ENCODE measurements at regions not wholly inside any gene's neighbourhood (a gene's known extent, or its start where the extent isn't known, plus 50 kb on each side); places are given as distances from the start of the nearest gene placed in this dataset.

GRCh38 chr2:128500138-128500800 is 181.6 kb upstream of the HS6ST1 start:
- Histone ChIP-seq H3K36me3 (ENCODE audit: control insufficient read depth in 2 of 2, extremely low read depth in 1 of 2, insufficient read depth in 2 of 2, low read length in 2 of 2) (no peaks in the 10 kb centered on the region), H3K9ac (replicated peaks; ENCODE audit: extremely low read depth, insufficient read depth, low read length) (no peak overlapping the region), H3K27me3 (ENCODE audit: control insufficient read depth in 2 of 2, insufficient read depth in 2 of 2, low read length in 2 of 2) (no peaks in the 10 kb centered on the region), H3K9me1 (replicated peaks; ENCODE audit: control insufficient read depth, extremely low read depth, insufficient read depth, low read length) (no peaks in the 10 kb centered on the region), H3K4me3 (replicated peaks in 1 of 3; ENCODE audit: insufficient read depth in 1 of 3, low read depth in 1 of 3, low read length in 3 of 3) (no peak overlapping the region), H2AFZ (ENCODE audit: low read depth, low read length) (no peak overlapping the region), H3K4me1 (ENCODE audit: control insufficient read depth, extremely low read depth, insufficient read depth, low read length) (no peaks in the 10 kb centered on the region), H3K9me3 (replicated peaks; ENCODE audit: control insufficient read depth, insufficient read depth, low read length) (no peaks in the 10 kb centered on the region), H3K27ac (ENCODE audit: insufficient read depth, low read depth, low read length) (no peak overlapping the region), H3K4me2 (ENCODE audit: insufficient read depth, low read length) (no peak overlapping the region), H3K79me2 (ENCODE audit: control insufficient read depth, insufficient read depth, low read length) (no peaks in the 10 kb centered on the region), H4K20me1 (replicated peaks; ENCODE audit: control insufficient read depth, extremely low read depth, insufficient read depth, low read length) (no peaks in the 10 kb centered on the region)
- TF ChIP-seq MAX (IDR thresholded peaks at IDR 0.05; ENCODE audit: insufficient read depth, insufficient read length), result no peak
- TF ChIP-seq POLR2AphosphoS5 (IDR thresholded peaks at IDR 0.05; ENCODE audit: insufficient read depth, low read depth, low read length), result no peak
- no peak for TF ChIP-seq CTCF (IDR thresholded peaks at IDR 0.05; ENCODE audit: extremely low read depth in 1 of 2, insufficient read depth in 1 of 2, low read depth in 1 of 2, low read length in 2 of 2)
- TF ChIP-seq JUN (IDR thresholded peaks at IDR 0.05; ENCODE audit: borderline replicate concordance, insufficient read depth, insufficient read length, low read depth), result no peak
- no peak for TF ChIP-seq GATA2 (IDR thresholded peaks at IDR 0.05; ENCODE audit: insufficient read depth, insufficient read length, low read depth, low read length)
- TF ChIP-seq POLR2A (IDR thresholded peaks at IDR 0.05; ENCODE audit: low read depth, low read length), result no peak
- BruUV-seq (replicated peaks), result no TSS peak
- dilution Hi-C loops (cut with MboI; ENCODE audit: extremely low pct_ligation_motif_present, low sequenced_read_pairs), result no loop called here
- FAIRE-seq (no peak), DNase-seq (ENCODE audit: low read depth, low spot score) (no peak)
- intact Hi-C loops (cut with micrococcal nuclease), result no loop called here
- ChIA-PET POLR2A (no interaction called here), CTCF (no interaction called here)
